ENCODE measurements at regions not wholly inside any gene's neighbourhood (a gene's known extent, or its start where the extent isn't known, plus 50 kb on each side); places are given as distances from the start of the nearest gene placed in this dataset.

DNA sequence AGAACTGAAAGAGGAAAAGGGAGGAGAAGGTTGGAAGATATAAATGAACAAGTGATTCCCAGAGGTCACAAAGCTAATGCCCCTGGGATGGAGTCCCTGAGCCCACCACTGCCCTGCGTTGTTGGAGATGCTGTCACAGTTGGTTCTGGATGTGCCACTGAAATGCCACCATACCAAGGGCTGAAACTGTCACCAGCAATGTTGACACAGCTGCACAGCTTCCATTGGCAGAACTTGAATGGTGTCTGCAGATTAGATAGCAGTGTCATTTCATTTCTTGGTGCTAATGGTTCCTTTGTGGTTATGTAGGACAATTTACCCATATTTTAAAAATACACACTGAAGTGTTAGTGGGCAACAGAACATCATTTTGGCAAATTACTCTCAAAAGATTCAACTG lies 120.7 kb downstream of the TBXT start:
- Histone ChIP-seq H3K79me2 (no peaks in the 10 kb centered on the region), H3K4me3 (ENCODE audit: low read depth, low read length) (no peak overlapping the region), H3K4me2 (ENCODE audit: low read length) (no peak overlapping the region), H3K9ac (no peak overlapping the region), H3K36me3 (ENCODE audit: control insufficient read depth, insufficient read depth, low read length) (no peaks in the 10 kb centered on the region), H3K9me3 (ENCODE audit: control insufficient read depth, low read length) (no peaks in the 10 kb centered on the region), H3K27me3 (ENCODE audit: control insufficient read depth, insufficient read depth, low read length) (no peaks in the 10 kb centered on the region), H3K27ac (no peak overlapping the region), H3K4me1 (no peaks in the 10 kb centered on the region), H2AFZ (no peak overlapping the region)
- TF ChIP-seq, protein P1, sequence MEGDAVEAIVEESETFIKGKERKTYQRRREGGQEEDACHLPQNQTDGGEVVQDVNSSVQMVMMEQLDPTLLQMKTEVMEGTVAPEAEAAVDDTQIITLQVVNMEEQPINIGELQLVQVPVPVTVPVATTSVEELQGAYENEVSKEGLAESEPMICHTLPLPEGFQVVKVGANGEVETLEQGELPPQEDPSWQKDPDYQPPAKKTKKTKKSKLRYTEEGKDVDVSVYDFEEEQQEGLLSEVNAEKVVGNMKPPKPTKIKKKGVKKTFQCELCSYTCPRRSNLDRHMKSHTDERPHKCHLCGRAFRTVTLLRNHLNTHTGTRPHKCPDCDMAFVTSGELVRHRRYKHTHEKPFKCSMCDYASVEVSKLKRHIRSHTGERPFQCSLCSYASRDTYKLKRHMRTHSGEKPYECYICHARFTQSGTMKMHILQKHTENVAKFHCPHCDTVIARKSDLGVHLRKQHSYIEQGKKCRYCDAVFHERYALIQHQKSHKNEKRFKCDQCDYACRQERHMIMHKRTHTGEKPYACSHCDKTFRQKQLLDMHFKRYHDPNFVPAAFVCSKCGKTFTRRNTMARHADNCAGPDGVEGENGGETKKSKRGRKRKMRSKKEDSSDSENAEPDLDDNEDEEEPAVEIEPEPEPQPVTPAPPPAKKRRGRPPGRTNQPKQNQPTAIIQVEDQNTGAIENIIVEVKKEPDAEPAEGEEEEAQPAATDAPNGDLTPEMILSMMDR (IDR thresholded peaks at IDR 0.05), result no peak

DNA sequence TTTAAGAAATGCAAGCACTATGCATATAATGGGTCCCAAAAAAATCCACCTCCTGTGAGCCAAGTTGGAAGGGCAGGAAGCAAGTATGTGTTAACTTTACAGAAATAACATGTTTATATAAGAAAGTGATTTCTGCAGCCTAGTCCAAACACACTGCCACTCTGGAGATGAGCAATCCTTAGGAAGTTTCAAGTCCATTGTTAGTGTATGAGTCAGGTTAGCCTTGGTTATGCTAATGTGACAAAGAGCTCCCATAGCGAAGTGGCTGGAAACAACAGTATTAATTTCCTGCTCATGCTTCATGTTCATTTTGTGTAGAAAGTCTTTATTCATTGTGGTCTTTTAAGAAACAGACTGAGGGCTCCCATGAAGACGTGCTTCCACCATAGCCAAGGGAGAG lies 121.4 kb downstream of the TBXT start:
- Histone ChIP-seq H3K36me3 (ENCODE audit: control insufficient read depth, insufficient read depth, low read length) (no peaks in the 10 kb centered on the region), H3K27ac (no peak overlapping the region), H3K79me2 (no peaks in the 10 kb centered on the region), H3K27me3 (ENCODE audit: control insufficient read depth, insufficient read depth, low read length) (no peaks in the 10 kb centered on the region), H2AFZ (no peak overlapping the region), H3K9me3 (ENCODE audit: control insufficient read depth, low read length) (no peaks in the 10 kb centered on the region), H3K4me2 (ENCODE audit: low read length) (no peak overlapping the region), H3K9ac (no peak overlapping the region), H3K4me1 (no peaks in the 10 kb centered on the region), H3K4me3 (ENCODE audit: low read depth, low read length) (no peak overlapping the region)
- TF ChIP-seq, protein P1 (IDR thresholded peaks at IDR 0.05), result no peak

DNA sequence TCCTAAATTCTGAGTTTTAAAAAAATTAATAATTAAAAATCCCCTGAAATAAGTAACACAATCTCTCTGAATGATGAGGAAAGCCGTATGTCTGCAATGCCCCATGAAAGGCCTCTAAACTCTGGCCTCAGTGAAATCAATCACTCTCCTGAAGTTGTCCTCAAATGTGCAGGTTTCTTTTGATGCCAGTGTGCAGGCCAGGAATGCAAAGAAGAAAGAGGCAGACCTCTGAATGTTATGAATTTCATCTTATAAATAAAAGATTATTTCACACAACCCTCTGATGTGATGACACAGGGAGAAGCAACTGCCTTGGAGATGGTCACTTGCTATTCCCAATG lies 121.8 kb downstream of the TBXT start:
- H3K4me2 ChIP-seq (ENCODE audit: low read length), result no peak overlapping the region
- no peak overlapping the region for H3K27ac ChIP-seq
- H3K9me3 ChIP-seq (ENCODE audit: control insufficient read depth, low read length), result no peaks in the 10 kb centered on the region
- H2AFZ ChIP-seq, result no peak overlapping the region
- H3K4me3 ChIP-seq (ENCODE audit: low read depth, low read length), result no peak overlapping the region
- no peak overlapping the region for H3K9ac ChIP-seq
- no peaks in the 10 kb centered on the region for H3K36me3 ChIP-seq (ENCODE audit: control insufficient read depth, insufficient read depth, low read length)
- H3K79me2 ChIP-seq, result no peaks in the 10 kb centered on the region
- TF ChIP-seq, protein P1 (IDR thresholded peaks at IDR 0.05), result no peak
- H3K27me3 ChIP-seq (ENCODE audit: control insufficient read depth, insufficient read depth, low read length), result no peaks in the 10 kb centered on the region
- H3K4me1 ChIP-seq, result no peaks in the 10 kb centered on the region

DNA sequence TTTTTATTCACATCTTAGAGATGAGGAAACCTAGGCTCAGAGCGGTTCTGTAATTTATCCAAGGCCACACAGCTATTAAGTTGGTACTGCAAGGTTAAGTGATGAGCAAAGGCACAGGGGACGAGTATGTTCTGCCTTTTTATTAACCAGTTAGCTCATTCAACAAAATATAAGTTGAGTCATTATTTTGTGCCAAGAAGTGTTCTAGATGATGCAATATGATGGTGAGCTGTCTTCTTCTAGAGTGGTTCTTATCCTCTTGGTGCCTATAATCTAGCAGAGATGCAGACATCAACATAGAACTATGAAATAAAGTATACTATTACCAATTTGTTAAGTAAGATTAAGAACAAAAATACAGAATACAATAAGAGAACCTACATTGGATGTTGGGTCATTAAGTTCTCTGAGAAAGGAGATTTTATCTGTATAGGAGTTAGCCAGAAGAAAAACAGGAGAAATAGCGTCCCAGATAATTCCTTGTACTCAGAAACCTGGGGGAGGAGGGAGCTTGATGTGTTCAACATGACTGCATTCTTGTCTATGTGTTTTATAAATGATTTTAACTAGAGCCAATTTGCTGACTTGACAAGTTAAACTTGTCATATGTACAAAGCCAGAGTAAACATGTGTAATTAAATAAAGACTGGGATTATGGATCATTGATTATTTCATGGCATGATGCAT lies 122.3 kb downstream of the TBXT start:
- TF ChIP-seq, protein P1 (IDR thresholded peaks at IDR 0.05), result no peak
- no peaks in the 10 kb centered on the region for H3K4me1 ChIP-seq

DNA sequence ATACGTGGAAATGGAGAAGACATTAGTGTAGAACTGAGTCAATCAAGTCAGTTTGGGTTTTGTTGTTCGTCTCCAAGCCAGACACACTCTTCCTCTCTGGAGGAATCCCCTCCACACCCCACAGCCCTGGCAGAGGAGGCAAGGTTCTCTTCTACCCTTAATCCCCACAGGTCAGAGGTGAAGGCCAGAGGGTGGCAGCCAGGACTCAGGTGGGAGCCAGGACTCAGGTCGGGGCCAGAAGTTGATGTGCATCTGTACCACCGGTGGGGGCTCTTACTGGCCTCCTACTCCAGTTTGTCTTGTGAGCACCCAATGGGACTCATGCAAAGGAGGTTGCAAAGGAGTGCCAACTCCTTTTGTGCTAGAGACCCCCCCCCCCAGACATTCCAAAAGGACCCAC lies 126.4 kb downstream of the TBXT start:
- no peak overlapping the region for H3K27ac ChIP-seq
- H3K4me3 ChIP-seq (ENCODE audit: low read depth, low read length), result no peak overlapping the region
- no peak overlapping the region for H2AFZ ChIP-seq
- H3K9ac ChIP-seq, result no peak overlapping the region
- no peaks in the 10 kb centered on the region for H3K9me3 ChIP-seq (ENCODE audit: control insufficient read depth, low read length)
- no peaks in the 10 kb centered on the region for H3K79me2 ChIP-seq
- H3K36me3 ChIP-seq (ENCODE audit: control insufficient read depth, insufficient read depth, low read length), result no peaks in the 10 kb centered on the region
- TF ChIP-seq, protein P1 (IDR thresholded peaks at IDR 0.05), result no peak
- H3K4me1 ChIP-seq, result no peaks in the 10 kb centered on the region
- H3K27me3 ChIP-seq (ENCODE audit: control insufficient read depth, insufficient read depth, low read length), result no peaks in the 10 kb centered on the region
- H3K4me2 ChIP-seq (ENCODE audit: low read length), result no peak overlapping the region

More for the DNA sequence above, 122.3 kb downstream of the TBXT start:
- Histone ChIP-seq H3K27ac (no peak overlapping the region), H3K9me3 (ENCODE audit: control insufficient read depth, low read length) (no peaks in the 10 kb centered on the region), H3K4me3 (ENCODE audit: low read depth, low read length) (no peak overlapping the region), H3K79me2 (no peaks in the 10 kb centered on the region), H2AFZ (no peak overlapping the region), H3K9ac (no peak overlapping the region), H3K36me3 (ENCODE audit: control insufficient read depth, insufficient read depth, low read length) (no peaks in the 10 kb centered on the region), H3K4me2 (ENCODE audit: low read length) (no peak overlapping the region), H3K27me3 (ENCODE audit: control insufficient read depth, insufficient read depth, low read length) (no peaks in the 10 kb centered on the region)
